Activated CD4-positive, alpha-beta T cell treated with anti-CD3 and anti-CD28 coated beads for 48 hours (primary cell): ENCODE measurements at regions not wholly inside any gene's neighbourhood (a gene's known extent, or its start where the extent isn't known, plus 50 kb on each side); places are given as distances from the start of the nearest gene placed in this dataset.

Source experiments
- DNase-seq: peaks from one replicate; pipeline ENCODE4 v3.0.0-alpha.2; 2020

DNA sequence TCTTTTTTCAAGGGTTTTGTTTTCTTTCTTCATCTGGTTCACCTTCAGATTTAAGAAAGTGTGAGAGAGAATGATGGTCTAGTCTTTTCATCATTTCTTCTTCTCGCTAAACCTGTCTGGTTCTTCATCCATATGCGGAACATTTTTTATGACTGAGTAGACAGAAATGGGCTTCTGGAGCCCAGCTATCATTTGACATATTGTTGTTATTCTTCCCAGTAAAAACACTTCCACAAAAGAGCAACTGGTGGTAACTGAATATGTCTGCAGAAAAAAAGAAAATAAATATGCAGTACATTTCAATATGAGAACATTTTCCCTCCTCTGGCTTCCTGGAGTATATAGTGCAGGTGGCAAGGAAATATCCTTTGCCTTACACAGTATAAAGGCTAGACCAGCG lies 209.5 kb downstream of the JCAD start:
- no peak for DNase-seq

DNA sequence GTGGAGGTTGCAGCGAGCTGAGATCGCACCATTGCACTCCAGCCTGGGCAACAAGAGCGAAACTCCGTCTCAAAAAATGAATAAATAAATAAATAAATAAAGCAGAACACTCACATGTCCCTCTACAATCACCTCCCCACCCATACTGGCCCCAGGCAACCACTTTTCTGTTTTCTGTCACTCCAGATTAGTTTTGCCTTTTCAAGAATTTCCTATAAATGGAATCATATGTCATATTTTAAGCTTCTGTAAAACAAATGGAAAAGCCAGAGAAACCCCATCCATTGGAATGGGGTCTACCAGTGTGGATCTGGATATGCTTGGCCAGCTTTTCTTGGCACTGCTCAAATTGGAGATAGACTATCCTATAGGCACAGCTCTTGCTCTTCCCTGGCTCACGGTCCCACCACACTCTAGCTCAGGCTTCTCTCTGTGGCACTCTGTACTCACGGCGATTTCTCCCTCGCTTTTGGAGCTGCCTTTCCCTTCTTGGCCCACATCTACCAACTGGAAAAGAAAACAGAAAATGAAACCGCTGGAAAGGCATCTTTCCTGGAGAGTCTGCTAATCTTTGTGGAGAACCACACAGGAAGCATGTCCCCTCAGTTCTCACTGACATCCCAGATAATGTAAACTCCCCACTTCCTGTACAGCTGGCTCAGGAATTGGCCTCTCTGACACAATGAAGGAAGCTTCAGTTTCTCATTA lies 210.1 kb downstream of the JCAD start:
- no peak for DNase-seq

DNA sequence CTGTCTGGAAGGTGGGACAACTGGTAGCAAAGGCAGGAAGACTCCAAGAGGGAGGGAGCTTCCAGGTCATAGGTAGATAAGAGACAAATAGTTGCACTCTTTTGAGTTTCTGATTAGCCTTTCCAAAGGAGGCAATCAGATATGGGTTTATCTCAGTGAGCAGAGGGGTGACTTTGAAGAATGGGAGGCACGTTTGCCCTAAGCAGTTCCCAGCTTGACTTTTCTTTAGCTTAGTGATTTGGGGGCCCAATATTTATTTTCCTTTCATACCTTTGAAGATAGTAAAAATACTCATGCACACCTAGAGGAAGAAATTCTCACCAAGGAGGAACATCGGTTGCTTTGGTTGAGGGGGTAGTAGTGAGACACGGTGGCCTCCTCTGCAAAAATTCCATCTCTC lies 212.1 kb upstream of the SVIL start:
- no peak for DNase-seq

DNA sequence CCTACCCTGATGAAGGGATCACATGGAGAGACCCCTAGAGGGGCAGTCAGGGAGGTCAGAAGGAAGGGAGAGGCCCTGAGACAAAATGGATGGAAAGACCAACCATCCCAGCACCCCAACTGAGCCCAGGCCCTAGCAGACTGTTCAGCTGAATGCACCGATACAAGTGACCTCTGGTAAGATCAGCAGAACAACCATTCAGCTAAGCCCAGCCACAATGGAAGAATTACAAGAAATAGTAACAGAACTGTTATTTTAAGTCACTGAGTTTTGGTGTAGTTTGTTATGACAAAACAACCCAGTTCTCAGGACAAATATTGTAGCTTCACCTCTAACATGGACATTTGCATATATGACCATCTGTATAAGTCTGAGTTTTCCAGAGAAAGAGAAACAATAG lies 210.4 kb upstream of the SVIL start:
- no peak for DNase-seq

DNA sequence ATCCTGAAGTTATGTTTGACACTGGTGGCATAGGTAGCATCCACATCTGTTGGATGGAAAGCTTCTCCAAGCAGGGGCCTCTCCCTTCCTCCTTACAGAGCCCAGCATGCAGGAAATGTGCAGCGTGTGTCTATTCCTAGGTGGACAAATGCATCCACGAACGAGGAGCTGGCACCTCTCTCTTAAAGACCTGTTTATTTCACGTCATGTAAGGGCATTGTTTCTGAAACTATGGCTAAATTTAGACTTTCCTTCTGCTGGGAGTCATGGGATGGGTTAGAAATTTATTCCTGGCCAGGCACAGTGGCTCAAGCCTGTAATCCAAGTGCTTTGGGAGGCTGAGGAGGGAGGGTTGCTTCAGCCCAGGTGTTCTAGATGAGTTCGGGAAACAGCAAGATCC lies 208.4 kb upstream of the SVIL start:
- no peak for DNase-seq

DNA sequence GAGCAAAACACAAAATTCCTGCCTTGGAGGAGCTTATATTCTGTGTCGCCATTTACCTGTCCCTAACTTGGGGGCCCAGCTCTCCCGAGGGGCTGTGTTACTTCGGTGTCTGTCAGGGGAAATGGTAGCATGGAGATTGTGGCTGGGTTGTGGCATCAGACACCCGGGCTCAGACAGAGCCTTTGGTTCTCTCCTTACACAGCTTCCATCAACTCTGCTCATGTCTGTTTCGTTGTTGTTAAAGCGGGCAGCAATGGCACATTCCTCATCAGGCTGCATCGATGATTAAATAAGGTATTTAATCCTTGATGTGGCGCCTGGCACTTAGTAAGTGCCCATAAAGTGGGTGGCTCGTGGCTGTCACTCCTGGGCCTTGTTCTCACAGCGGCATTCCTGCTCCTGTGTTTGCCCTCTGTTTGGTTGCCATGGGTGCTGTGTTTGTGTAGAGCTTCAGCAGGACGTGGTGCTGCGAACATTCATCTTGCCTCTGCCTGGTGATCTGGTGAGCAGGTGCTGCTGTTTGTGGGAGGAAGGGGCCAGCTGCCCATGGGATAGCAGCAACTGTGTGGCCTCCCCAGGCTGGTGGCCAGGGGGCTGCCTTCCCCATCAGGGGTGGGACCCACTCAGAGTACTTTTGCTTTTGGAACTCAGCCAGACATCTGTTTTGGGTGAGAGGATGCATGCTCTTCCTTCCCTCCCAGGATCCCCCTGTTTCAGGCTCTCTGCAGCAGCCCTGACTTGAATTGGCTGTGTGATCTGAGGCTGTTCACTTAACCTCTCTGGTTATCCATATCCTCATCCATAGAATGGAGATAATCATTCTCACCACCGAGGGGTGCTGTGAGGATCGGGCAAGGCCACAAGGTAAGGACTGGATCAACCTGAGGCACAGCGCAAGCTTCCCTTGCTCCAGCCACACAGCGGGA lies 207.2 kb upstream of the SVIL start:
- no peak for DNase-seq

DNA sequence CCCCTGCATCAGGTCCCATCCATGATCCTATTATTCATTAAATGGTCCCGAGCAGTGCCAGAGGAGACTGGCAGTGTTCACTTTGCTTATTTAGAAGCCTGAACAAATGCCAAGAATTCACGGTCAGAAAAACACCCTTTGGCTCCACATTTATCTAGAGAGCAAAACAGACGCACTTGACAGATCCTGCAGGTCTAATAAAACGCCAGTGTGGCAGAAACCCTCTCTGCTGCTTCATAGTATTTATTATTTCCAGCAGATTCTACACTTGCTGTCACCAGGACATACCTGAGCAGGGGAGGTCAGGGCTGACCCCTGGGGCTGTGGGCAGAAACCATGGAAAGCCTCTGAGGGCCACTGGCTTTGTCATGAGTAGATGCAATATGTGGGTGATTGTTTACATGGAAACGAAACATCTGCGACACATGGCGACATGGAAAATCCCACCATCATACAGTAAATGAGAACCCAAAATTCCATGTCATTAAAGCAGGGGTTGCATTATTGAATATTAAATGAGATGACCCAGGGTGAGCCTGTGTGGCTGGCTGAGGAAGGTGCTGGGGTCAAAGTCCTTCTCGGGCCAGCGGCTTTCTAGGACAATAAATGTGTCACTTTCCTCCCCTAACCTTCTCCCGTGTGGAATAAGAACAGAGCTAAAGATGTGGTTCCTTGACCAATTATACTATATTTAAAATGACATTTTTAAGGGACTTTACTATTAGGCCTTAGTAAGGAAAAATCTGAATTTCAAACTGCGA lies 205.9 kb upstream of the SVIL start:
- DNase-seq = no peak

DNA sequence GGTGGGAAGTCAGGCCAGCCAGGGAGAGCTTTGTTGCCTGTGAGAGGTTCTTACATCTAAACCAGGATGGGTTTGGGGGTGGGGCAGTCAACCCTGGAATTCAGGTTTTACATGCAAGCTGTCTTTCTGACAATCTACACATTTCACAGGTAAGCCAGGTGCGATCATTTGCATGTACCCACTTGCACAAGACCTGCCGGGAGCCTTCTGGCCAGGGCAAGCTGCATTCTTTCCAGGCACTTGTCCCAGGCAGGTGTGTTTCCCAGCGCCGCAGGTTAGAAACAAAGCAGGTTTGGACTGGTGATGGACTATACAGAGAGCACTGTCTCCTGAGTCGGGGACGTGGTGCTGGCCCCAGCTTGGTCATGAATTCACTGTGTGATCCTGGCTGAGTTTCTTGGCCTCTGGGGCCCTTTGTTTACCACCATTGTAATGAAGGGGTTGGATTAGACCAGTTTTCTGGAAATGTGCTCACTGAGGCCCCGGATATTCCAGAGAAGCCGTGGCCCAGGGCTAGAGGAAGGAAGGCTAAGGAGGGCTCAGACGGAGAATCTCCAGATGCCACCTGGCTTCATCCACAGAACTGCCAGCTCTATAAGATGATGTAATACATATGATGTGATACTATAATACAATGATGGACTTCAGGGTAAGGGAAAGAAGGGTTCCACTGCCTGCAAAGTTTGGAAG lies 205.2 kb upstream of the SVIL start:
- no peak for DNase-seq

DNA sequence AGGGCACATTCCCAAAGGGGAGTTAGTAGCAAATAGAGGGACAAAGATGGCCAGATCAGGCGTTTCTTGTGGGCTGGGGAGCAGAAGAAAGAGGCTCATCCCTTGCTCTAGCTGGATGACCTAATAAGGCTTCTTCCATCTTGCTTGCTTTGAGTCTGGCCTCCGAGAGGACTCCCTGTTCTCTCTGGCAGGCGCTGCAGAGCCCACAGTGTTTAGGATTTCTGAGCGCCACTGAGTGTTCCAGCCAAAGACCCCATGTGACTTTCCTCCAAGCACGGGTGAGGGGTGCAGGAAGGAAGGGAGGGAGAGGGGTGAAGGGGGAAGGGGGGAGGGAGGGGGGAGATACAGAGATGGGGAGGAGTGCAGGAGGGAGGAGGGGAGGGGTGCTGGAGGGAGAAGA lies 203.8 kb upstream of the SVIL start:
- no peak for DNase-seq

DNA sequence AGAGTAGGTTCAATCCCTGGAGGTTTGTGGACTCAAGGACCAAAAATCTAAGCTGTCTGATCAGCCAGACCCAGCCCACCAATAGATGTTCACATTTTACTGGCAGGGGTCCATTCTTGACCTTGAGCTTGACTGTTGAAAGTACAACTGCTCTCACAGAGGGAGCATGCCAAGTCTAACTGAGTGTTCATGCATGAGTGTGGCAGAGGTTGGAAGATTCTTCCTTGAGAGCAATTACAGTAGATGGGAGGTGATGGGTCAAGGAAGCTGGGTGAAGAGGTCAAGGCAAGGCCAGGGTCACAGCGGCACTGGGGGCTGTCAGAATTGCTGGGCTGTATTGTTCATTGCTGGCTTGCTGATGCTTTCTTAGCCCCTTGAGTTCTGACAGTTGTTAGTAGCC lies 202.8 kb upstream of the SVIL start:
- DNase-seq = no peak

DNA sequence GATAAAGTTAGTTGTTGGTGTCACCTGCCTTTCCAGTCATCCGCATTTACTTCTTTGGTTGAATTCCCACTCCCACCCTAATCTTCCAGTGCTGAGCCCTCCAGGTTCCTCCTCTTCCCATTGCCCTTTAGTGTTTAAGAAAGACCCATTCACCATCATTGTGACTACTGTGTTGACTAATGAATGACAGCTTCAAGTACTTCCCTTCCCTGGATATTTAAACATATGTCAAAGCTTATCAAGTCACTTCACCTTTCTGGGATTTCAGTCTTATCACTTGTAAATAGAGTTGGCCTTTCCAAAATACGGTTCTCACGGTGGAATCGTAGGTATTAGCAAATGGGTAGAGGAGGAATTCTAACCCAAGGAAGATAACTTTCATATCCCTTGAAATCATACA lies 201.6 kb upstream of the SVIL start:
- no peak for DNase-seq

DNA sequence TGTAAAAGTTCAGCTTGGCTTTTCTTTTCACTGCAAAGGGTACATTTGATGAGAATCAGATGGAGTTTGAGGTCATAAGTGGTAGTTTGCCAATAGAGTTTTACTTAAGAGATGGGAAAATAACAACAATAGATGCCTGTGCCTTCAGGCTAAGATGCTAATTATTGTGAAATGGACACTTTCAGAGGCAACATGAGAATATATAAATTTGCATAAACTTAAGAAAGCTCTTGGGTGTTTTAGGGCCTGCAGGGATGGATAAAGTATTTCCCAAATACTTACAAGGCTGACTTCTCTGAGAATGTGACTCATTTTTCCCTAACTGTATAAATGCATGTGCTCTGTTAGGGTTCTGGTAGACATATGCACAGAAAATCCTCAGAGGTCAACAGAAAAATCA lies 200.3 kb upstream of the SVIL start:
- no peak for DNase-seq

DNA sequence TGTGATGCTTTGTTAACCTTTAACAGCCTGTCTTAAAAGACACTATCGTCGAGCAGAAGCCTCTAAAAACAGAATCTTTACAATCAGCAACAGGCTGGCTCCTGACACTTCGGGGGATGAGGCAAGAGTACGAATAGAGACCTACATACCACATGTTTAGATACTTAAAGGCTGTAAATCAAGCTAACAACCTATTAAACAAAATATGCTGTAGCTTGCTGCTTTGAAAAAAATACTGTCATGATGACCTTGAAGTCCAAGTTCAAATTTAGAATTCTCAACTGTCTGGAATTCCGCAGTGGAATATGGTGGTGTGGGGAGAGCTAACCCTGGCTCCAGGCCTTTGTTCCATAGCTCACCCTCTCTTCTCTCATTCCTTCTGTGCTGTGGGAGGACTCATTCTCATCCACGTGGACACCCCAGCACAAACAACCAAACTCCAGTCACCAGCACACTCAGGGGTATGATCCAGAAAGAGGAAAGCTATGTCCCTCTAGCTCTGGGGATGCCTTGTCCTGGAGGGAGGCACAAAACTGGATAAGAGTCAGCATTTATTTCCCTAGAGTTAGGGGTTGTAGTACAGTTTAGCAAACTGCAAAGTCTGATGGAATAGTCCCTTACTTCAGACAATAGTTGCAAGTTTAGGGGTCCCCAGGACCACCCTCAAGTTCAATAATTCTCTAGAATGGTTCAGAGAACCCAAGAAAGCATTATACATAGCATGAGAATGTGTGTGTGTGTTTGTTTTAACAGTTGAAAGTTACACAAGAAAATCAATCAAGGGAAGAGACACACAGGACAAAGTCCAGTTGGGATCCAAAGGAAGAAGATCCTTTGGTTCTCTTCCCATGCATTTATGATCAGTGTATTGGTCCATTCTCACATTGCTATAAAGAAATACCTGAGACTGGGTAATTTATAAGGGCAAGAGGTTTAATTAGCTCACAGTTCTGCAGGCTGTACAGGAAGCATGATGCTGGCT lies 196.1 kb upstream of the SVIL start:
- DNase-seq = no peak

DNA sequence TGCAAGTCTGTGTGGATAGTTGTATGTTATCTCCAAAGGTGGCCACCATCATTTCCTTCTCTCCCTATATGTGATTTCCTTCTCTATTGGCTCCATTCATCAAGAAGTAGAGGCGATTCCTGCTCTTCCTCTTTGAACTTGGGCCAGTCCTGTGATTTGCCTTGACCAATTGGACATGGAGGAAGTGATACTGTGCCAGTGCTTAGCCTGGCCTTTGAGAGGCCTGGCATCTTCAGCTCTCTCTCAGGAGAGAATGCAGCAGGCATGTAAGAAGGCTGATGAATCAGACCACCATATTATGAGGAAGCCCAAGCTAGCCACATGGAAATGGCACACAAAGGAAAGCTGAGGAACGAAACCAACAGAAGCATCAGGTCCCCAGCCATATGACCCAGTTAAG lies 195.0 kb upstream of the SVIL start:
- DNase-seq = no peak

DNA sequence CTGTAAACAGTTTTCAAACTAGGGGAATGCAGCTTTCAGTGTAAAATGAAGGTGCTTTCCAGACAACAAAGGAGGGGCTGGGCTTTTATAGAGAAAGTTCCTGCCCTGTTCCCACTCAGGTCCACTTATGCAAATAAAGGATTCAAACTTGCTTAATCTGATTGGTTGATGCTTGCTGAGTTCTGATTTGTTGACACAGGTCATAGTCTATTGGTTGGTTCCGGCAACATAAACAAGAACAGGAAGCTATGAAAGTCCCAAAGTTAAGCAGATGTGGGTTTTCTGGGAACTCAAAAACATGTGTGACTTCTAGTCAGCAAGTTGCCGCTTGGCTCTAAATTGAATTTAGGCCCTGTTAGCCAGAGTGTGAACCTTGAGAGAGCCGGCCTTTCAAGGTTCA lies 194.2 kb upstream of the SVIL start:
- DNase-seq = no peak

DNA sequence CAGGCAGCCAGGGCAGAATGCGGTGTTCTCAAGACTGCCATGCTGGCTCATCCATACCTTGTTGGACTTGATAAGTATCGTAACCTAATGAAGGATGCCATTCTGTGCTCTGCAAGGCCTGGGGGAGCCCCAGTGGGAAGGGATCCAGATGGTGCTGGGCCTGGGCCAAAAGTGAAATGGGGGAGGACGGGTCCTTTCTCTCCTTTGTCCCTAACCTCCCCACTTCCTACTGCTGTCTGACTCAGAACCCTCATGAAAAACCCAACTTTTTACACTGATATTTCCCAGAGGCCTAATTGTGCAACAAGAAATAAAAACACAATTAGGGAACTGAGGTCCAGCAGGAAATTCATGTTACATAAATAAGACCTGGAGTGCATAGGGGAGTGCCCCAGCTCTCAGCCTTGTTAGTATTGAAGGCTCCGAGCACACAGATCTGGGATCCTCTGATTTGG lies 193.7 kb upstream of the SVIL start:
- no peak for DNase-seq

DNA sequence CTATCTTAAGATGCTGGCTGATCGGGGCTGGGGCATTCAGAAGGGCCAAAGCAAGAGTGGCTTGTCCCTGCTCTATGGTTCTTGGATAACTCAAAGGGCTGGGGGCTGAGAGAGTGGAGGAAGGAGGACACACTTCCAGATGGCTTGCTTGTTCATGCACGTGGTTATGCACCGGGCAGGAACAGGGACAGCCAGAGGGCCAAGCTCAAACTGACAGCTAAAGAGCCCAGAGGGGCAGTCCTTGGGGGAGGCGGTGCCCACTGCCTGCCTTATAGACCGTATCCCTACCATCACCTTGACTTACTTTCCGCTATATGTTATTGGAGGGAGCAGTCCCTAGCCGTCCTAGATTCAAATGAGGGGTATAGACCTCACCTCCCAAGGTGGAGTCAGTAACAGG lies 192.7 kb upstream of the SVIL start:
- DNase-seq = no peak

DNA sequence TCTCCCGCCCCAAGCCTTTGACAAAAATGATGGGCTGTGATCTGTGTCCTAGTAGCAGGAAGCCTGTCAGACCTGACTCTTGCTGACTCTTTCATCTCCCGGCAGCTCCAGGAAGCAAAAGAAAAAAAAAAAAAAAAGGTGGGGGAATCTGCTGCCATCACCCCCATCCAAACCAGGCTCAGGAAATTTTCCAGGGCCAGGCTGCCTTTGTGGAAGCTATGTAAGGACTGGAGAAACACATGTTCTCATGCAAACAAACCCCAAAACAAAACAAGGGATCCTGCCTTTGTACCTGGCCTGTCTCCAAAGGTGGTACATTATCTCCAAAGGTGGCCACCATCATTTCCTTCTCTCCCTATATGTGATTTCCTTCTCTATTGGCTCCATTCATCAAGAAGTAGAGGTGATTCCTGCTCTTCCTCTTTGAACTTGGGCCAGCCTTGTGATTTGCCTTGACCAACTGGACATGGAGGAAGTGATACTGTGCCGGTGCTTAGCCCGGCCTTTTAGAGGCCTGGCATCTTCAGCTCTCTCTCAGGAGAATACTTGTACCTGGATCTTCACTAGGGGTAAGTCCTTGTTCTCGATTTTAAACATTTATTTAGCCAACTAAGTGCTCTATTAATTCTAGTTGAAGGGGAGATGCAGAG lies 192.2 kb upstream of the SVIL start:
- DNase-seq = no peak

DNA sequence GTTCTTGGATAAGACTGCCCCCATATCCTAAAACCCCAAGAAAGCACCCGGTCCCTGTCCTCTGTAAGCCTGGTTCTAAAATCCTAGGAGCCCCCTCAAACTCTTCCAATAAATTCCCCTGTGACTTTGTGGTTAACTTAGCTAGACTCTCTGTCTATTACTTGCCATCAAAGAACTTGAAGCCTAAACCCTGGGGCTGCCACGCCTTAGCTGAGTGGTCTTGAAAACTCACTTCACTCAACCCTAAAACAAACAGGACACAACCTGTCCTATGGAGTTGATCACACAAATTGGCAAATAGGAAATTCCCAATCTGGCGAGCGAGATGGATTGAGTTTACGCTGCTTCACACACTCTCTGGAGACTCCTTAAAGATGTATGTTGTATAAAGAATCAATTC lies 191.4 kb upstream of the SVIL start:
- no peak for DNase-seq

DNA sequence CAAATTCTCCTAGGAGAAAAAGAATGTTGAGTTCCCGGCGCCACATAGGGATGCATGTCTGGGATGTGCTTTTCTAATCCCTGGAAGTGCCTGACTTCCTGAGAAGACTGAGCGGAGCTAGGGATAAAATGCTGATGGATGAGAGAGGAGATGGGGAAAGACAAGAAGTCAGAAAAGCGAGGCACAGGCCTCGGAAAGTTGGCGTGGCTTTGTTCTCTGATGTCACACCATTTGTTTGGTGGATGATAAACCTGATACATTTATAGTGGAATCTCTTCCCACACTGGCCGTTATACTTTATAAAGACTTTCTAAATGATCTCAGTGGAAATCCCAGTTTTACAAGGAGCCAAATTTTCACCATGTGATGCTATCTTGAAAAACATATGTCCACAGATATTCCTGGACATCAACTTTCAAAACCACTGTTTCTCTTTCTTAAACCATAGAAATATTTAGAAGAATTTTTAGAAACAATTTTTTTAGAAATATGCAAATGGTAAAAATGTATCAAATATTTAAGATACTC lies 188.8 kb upstream of the SVIL start:
- no peak for DNase-seq

DNA sequence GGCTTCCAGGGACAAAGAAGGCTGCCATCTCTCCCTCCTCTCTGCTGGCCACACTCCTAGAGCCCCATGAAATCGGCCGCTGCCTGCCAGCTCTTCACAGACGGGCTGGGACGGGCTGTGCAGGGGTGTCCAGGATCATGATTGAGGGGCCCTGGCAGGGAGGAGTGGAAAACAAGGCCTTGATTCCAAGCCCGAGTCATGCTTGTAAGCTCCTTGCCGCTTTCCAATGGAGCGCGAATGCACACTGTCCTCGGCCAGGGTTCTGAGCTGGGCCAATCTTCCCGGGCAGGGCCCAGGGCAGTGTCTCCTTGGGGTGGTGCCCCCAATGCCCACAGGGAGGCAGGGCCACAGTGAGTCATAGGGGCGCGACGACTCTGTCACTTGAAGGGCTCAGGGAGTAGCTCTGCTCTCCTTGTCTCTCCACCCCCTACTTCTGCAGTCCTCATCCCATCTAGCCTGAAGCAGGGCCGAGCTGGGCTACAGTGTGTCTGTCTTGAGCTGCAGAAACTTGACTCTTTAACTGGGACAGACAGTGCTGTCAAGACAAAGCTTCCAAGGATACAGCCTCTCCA lies 186.2 kb upstream of the SVIL start:
- DNase-seq = no peak
